ENCODE measurements at regions not wholly inside any gene's neighbourhood (a gene's known extent, or its start where the extent isn't known, plus 50 kb on each side); places are given as distances from the start of the nearest gene placed in this dataset.

DNA sequence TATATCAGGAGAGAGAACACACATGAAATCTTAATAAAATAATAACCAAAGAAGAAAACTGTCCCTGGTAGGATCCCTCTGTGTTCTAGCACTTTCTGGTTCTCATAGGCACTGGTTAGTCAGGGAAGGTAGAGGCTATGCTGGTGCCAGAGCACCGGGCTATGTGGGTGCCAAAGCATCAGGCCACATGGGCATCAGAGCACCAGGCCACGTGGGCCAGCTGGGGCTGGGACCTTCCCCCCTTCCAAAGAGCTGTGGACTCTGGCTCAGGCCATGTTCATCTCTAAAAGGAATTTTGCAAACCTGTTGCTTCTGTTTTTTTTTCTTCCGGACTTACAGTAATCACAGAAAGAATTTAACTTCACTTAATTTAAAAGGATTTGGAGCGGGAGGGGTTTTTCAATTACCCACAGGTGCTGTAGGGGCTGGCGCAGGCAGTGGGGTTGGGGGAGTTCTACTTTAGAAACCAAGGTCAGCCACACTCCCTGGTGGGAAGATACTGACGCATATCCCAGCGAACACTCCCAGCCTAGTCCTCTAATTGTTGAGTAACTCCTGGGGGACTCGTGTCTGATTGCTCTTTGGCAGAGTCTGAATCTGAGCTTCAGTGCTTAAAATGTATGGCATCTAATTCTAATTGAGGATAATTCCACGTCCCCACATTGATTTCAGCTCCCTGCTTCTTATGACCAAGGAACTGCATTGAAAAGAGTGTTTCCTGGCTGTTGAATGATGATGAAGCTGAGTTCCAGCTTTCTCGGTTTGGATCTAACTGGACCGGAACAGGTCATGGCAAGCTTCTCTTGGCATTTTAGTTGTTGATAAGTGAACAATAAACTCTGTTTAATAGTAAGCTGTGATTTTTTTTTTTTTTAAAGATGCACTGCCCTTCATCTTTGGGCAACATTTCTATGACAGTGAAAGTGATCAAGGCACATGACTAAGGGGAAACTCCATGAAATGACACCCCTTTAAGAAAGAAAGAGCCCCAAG lies 110.7 kb upstream of the FZD8 start:
- H3K4me3 ChIP-seq (ENCODE audit: insufficient read depth, low read depth, low read length) = no peak overlapping the region
- no peak overlapping the region for H3K27ac ChIP-seq (ENCODE audit: insufficient read depth, low read depth, low read length, poor library complexity, severe bottlenecking)
- H3K36me3 ChIP-seq (ENCODE audit: control insufficient read depth, insufficient read depth, low read length) = no peaks in the 10 kb centered on the region
- no peaks in the 10 kb centered on the region for H3K4me1 ChIP-seq (ENCODE audit: control insufficient read depth, insufficient read depth, low read length)
- WGBS, 2 experiments = 73 to 76% methylated on average over 9 to 11 of the region's 11 CpGs
- H3K27me3 ChIP-seq (ENCODE audit: control insufficient read depth, insufficient read depth, low read length, poor library complexity, severe bottlenecking) = no peaks in the 10 kb centered on the region
- H3K9me3 ChIP-seq (ENCODE audit: control insufficient read depth, low read length) = no peaks in the 10 kb centered on the region

DNA sequence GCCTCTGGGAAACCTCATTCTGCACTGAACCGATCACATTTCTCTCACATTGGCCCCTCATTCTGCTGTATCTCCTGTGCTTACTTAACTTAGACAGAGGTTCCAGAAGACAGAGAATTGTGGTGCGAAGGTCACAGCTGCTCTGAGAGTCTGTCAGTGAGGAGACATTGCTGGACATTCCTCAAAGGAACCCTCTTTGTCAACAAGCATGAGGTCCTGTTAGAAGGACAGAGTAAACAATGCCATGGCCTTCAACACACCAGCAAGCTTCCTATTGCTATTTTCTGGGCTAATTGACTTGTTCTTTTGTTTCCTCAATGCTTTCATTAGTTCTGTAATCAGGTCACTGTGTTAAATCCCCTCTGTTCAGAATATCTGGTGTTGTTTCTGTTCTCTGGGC lies 109.3 kb upstream of the FZD8 start:
- WGBS, 2 experiments = 88 to 93% methylated on average over 2 of the region's 2 CpGs
- Histone ChIP-seq H3K4me1 (ENCODE audit: control insufficient read depth, insufficient read depth, low read length) (no peaks in the 10 kb centered on the region), H3K9me3 (ENCODE audit: control insufficient read depth, low read length) (no peaks in the 10 kb centered on the region), H3K36me3 (ENCODE audit: control insufficient read depth, insufficient read depth, low read length) (no peaks in the 10 kb centered on the region), H3K27me3 (ENCODE audit: control insufficient read depth, insufficient read depth, low read length, poor library complexity, severe bottlenecking) (no peaks in the 10 kb centered on the region), H3K27ac (ENCODE audit: insufficient read depth, low read depth, low read length, poor library complexity, severe bottlenecking) (no peak overlapping the region), H3K4me3 (ENCODE audit: insufficient read depth, low read depth, low read length) (no peak overlapping the region)

DNA sequence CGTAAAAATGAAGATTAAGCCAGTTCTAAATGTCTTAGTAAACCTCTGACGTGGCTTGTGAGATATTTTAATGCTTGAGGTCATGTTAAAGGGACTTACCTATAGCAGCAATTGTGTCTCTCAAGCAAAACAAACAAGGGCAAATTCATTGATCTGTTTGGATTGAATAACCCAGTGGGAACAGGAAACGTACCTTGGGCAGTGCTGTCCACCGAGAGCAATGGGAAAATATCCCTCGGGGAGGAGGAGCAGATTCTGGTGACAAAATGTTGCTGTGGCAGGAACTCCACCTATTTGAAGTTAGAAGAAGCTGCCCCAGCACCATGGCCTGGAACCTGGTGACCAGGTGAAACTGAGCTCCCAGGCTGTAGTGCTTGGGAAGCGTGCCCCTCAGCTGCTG lies 107.1 kb upstream of the FZD8 start:
- H3K4me3 ChIP-seq (ENCODE audit: insufficient read depth, low read depth, low read length) = no peak overlapping the region
- H3K27ac ChIP-seq (ENCODE audit: insufficient read depth, low read depth, low read length, poor library complexity, severe bottlenecking) = no peak overlapping the region
- H3K27me3 ChIP-seq (ENCODE audit: control insufficient read depth, insufficient read depth, low read length, poor library complexity, severe bottlenecking) = no peaks in the 10 kb centered on the region
- no peaks in the 10 kb centered on the region for H3K4me1 ChIP-seq (ENCODE audit: control insufficient read depth, insufficient read depth, low read length)
- H3K36me3 ChIP-seq (ENCODE audit: control insufficient read depth, insufficient read depth, low read length) = no peaks in the 10 kb centered on the region
- H3K9me3 ChIP-seq (ENCODE audit: control insufficient read depth, low read length) = no peaks in the 10 kb centered on the region
- 96 to 97% methylated on average over 6 of the region's 6 CpGs for WGBS, 2 experiments

DNA sequence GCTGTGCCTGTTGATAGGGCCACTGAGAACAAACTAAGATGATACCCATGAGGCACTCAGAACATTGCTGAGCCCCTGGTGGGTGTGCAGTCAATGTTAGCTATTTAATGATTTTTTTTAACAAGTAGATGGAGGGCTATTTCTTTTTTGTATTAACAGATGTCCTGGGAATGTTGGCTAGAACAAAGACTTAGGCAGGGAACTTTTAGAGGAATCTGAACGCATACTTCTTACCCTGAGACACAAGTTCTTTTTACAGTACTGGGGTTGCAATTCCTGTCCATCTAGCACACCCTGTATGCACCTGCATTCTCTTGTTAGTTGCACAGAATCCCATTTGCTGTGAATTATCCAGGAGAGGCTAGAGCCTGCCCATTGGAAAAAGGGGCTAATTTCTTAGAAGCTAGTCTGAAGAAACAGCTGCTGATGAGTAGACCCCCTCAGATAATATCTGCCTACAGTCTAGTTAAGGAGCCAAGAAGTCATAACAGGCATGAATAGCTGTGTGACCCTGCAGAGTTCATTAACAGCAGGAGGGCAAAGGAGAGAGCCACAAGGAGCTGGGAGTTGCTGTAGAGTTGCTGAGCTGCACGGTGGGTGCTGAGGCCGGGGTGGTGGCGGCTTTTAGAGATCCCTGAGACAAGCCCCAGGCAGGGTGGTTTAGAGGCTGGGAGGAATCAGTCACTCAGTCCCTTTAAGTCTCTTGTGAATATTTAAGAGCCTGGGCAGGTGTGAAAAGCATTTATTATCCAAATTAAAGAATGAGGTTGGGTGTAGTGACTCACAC lies 103.7 kb upstream of the FZD8 start:
- H3K27me3 ChIP-seq (ENCODE audit: control insufficient read depth, insufficient read depth, low read length, poor library complexity, severe bottlenecking) = no peaks in the 10 kb centered on the region
- H3K4me1 ChIP-seq (ENCODE audit: control insufficient read depth, insufficient read depth, low read length) = no peaks in the 10 kb centered on the region
- no peaks in the 10 kb centered on the region for H3K9me3 ChIP-seq (ENCODE audit: control insufficient read depth, low read length)
- 74 to 81% methylated on average over 4 of the region's 4 CpGs for WGBS, 2 experiments
- no peaks in the 10 kb centered on the region for H3K36me3 ChIP-seq (ENCODE audit: control insufficient read depth, insufficient read depth, low read length)
- no peak overlapping the region for H3K27ac ChIP-seq (ENCODE audit: insufficient read depth, low read depth, low read length, poor library complexity, severe bottlenecking)
- H3K4me3 ChIP-seq (ENCODE audit: insufficient read depth, low read depth, low read length) = no peak overlapping the region

DNA sequence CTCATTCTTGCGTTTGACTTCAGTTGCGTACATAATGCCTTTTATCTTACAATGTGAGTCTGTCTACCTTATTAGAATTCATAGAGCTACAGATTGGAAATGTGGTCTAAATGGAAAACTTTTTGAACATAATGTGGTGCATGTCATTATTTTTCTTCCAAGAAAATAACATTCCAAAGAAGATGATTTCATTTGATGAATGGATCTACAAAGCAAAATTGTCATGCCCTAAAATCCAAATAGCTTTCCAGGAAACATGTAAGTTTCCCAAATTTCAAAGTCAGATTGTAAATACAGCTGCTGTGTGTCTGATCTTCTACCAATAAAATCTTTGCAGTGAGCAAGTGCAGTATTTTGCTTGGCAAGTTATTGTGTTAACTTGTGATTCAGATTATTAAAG lies 101.8 kb upstream of the FZD8 start:
- H3K27me3 ChIP-seq (ENCODE audit: control insufficient read depth, insufficient read depth, low read length, poor library complexity, severe bottlenecking) = no peaks in the 10 kb centered on the region
- no peaks in the 10 kb centered on the region for H3K4me1 ChIP-seq (ENCODE audit: control insufficient read depth, insufficient read depth, low read length)
- no peak overlapping the region for H3K4me3 ChIP-seq (ENCODE audit: insufficient read depth, low read depth, low read length)
- WGBS, 2 experiments = 70 to 89% methylated on average over 2 of the region's 2 CpGs
- no peaks in the 10 kb centered on the region for H3K36me3 ChIP-seq (ENCODE audit: control insufficient read depth, insufficient read depth, low read length)
- H3K27ac ChIP-seq (ENCODE audit: insufficient read depth, low read depth, low read length, poor library complexity, severe bottlenecking) = no peak overlapping the region
- H3K9me3 ChIP-seq (ENCODE audit: control insufficient read depth, low read length) = no peaks in the 10 kb centered on the region

DNA sequence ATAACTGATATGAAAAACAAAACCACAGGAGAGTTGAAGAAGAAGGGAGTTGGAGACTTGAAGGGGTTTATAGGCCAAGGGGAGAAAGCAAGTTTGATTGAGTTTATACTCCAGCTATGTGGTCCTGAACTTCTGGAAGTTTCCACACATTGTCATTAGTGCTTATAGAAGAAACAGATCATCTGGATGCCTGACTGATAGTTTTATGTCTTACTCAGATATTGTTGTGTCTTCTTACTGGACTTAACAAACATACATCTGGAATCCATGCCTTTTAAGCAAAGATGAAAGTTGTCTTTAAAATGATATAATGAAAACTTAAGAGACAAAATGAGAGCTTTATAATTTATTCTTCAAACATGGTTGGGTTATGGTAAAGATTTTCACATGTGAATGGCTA lies 101.3 kb upstream of the FZD8 start:
- Histone ChIP-seq H3K4me1 (ENCODE audit: control insufficient read depth, insufficient read depth, low read length) (no peaks in the 10 kb centered on the region), H3K36me3 (ENCODE audit: control insufficient read depth, insufficient read depth, low read length) (no peaks in the 10 kb centered on the region), H3K27me3 (ENCODE audit: control insufficient read depth, insufficient read depth, low read length, poor library complexity, severe bottlenecking) (no peaks in the 10 kb centered on the region), H3K27ac (ENCODE audit: insufficient read depth, low read depth, low read length, poor library complexity, severe bottlenecking) (no peak overlapping the region), H3K9me3 (ENCODE audit: control insufficient read depth, low read length) (no peaks in the 10 kb centered on the region), H3K4me3 (ENCODE audit: insufficient read depth, low read depth, low read length) (no peak overlapping the region)

DNA sequence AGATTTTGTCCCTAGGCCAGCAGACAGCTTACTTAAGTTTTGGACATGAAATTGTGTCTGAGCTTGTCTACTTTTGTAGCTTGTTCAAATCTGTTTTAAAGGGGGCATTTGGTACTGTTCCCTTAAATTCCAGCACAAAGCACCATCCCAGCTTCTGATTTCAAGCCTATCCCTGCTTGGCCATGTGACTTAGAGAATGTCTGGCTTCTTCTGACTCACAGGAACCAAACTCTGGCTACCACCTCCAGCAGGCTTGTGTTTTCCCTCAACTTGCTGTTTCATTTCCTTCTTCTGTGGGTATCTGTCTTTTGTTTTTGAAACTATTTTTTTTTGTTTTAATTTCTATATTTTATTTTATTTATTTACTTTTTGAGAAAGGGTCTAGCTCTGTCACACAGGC lies 97.9 kb upstream of the FZD8 start:
- no peaks in the 10 kb centered on the region for H3K36me3 ChIP-seq (ENCODE audit: control insufficient read depth, insufficient read depth, low read length)
- no peak overlapping the region for H3K4me3 ChIP-seq (ENCODE audit: insufficient read depth, low read depth, low read length)
- no peaks in the 10 kb centered on the region for H3K9me3 ChIP-seq (ENCODE audit: control insufficient read depth, low read length)
- H3K4me1 ChIP-seq (ENCODE audit: control insufficient read depth, insufficient read depth, low read length) = no peaks in the 10 kb centered on the region
- H3K27me3 ChIP-seq (ENCODE audit: control insufficient read depth, insufficient read depth, low read length, poor library complexity, severe bottlenecking) = no peaks in the 10 kb centered on the region
- no peak overlapping the region for H3K27ac ChIP-seq (ENCODE audit: insufficient read depth, low read depth, low read length, poor library complexity, severe bottlenecking)

DNA sequence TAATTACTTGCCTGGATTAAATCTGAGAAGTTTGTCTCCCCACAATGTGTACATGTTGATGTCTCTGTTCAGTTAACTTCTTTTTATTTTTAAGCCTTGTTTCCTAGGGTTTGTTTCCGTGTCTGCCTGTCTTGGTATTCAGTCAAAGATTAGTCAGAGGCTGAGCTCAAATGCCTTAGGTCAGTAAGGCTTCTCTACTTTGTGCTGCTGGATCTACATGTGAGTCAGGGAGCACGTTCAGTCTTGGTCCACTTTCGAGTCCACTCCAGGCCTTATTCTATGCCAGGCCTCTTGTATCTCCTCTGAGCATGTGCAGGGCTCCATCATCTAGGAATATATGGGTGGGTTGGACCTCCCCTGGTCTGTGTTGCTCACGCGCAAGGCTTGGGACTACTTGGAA lies 93.3 kb upstream of the FZD8 start:
- whole genome bisulfite sequencing, 2 experiments = 86 to 92% methylated on average over 5 of the region's 5 CpGs
- no peaks in the 10 kb centered on the region for H3K36me3 ChIP-seq (ENCODE audit: control insufficient read depth, insufficient read depth, low read length)
- H3K27ac ChIP-seq (ENCODE audit: insufficient read depth, low read depth, low read length, poor library complexity, severe bottlenecking) = no peak overlapping the region
- no peaks in the 10 kb centered on the region for H3K4me1 ChIP-seq (ENCODE audit: control insufficient read depth, insufficient read depth, low read length)
- H3K27me3 ChIP-seq (ENCODE audit: control insufficient read depth, insufficient read depth, low read length, poor library complexity, severe bottlenecking) = no peaks in the 10 kb centered on the region
- no peaks in the 10 kb centered on the region for H3K9me3 ChIP-seq (ENCODE audit: control insufficient read depth, low read length)
- H3K4me3 ChIP-seq (ENCODE audit: insufficient read depth, low read depth, low read length) = no peak overlapping the region

DNA sequence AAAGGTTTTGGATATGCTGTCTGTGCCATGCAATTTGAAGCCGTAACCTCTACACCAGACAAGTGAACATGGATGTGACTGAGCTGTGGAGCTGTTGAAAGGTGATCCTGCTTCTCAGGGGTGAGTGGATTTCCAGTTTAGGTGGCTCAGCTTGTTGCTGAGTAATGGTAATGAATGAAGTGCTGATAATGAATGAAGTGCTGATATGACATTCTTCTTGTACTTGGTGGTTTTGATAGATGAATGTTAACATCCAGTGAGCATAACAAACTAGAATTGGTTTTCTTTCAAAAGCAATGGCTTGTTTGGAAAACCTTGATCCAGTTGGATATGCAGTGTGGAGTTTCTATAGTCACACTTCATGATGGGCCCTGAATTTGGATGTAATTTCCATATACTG lies 89.7 kb upstream of the FZD8 start:
- no peaks in the 10 kb centered on the region for H3K27me3 ChIP-seq (ENCODE audit: control insufficient read depth, insufficient read depth, low read length, poor library complexity, severe bottlenecking)
- WGBS, 2 experiments = 93 to 100% methylated on average over 1 of the region's 1 CpG
- H3K4me3 ChIP-seq (ENCODE audit: insufficient read depth, low read depth, low read length) = no peak overlapping the region
- H3K9me3 ChIP-seq (ENCODE audit: control insufficient read depth, low read length) = no peaks in the 10 kb centered on the region
- no peak overlapping the region for H3K27ac ChIP-seq (ENCODE audit: insufficient read depth, low read depth, low read length, poor library complexity, severe bottlenecking)
- no peaks in the 10 kb centered on the region for H3K4me1 ChIP-seq (ENCODE audit: control insufficient read depth, insufficient read depth, low read length)
- no peaks in the 10 kb centered on the region for H3K36me3 ChIP-seq (ENCODE audit: control insufficient read depth, insufficient read depth, low read length)

DNA sequence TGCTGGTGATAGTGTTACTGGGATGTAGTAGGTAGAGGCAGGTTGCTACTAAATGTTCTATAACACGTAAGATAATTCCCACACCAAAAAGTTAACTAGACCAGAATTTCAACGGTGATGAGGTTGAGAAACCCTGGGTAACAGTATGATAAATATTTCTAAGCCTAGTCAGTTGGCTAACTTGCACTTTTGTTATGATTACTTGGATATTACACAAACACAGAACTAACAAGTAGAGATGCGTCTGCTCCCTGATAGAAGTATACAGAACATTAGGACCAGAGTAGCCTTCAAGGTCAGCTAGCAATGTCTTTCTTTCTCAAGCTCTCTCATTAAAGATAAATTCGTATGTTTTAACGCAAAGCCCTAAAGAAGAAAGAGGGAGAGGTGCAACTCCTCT lies 86.2 kb upstream of the FZD8 start:
- Histone ChIP-seq H3K9me3 (ENCODE audit: control insufficient read depth, low read length) (no peaks in the 10 kb centered on the region), H3K4me1 (ENCODE audit: control insufficient read depth, insufficient read depth, low read length) (no peaks in the 10 kb centered on the region), H3K4me3 (ENCODE audit: insufficient read depth, low read depth, low read length) (no peak overlapping the region), H3K36me3 (ENCODE audit: control insufficient read depth, insufficient read depth, low read length) (no peaks in the 10 kb centered on the region), H3K27ac (ENCODE audit: insufficient read depth, low read depth, low read length, poor library complexity, severe bottlenecking) (no peak overlapping the region), H3K27me3 (ENCODE audit: control insufficient read depth, insufficient read depth, low read length, poor library complexity, severe bottlenecking) (no peaks in the 10 kb centered on the region)
- 69 to 94% methylated on average over 3 to 4 of the region's 5 CpGs for WGBS, 2 experiments

All from ectodermal cell (in vitro differentiated cells).